Ishikawa (cell line): ENCODE measurements at regions not wholly inside any gene's neighbourhood (a gene's known extent, or its start where the extent isn't known, plus 50 kb on each side); places are given as distances from the start of the nearest gene placed in this dataset.

Experiments used
- CEBPB ChIP-seq: IDR thresholded peaks from 2 replicates; pipeline ENCODE4 v1.6.1; 2012
- CREB1 ChIP-seq: IDR thresholded peaks from 2 replicates; pipeline ENCODE4 v1.6.1; 2012; ENCODE audit warnings: low read depth
- EGR1 ChIP-seq: IDR thresholded peaks from 2 replicates; pipeline ENCODE4 v1.6.1; 2012
- EP300 ChIP-seq: IDR thresholded peaks from 2 replicates; pipeline ENCODE4 v1.6.1; 2012; ENCODE audit warnings: borderline replicate concordance
- FOXM1 ChIP-seq: IDR thresholded peaks from 2 replicates; pipeline ENCODE4 v1.6.1; 2012; ENCODE audit warnings: low read depth, borderline replicate concordance
- MAX ChIP-seq: IDR thresholded peaks from 2 replicates; pipeline ENCODE4 v1.6.1; 2012
- NFIC ChIP-seq: IDR thresholded peaks from 2 replicates; pipeline ENCODE4 v1.6.1; 2012
- RAD21 ChIP-seq: IDR thresholded peaks from 2 replicates; pipeline ENCODE4 v1.6.1; 2012; ENCODE audit warnings: low read depth
- REST ChIP-seq: IDR thresholded peaks from 2 replicates; pipeline ENCODE4 v1.6.1; 2012; ENCODE audit warnings: low read depth, mild to moderate bottlenecking
- TAF1 ChIP-seq: IDR thresholded peaks from 2 replicates; pipeline ENCODE4 v1.6.1; 2012; ENCODE audit warnings: low read depth, mild to moderate bottlenecking
- TCF12 ChIP-seq: IDR thresholded peaks from 2 replicates; pipeline ENCODE4 v1.6.1; 2012; ENCODE audit warnings: low read depth
- TEAD4 ChIP-seq: IDR thresholded peaks from 2 replicates; pipeline ENCODE4 v1.6.1; 2012
- USF1 ChIP-seq: IDR thresholded peaks from 2 replicates; pipeline ENCODE4 v1.6.1; 2012
- YY1 ChIP-seq: IDR thresholded peaks from 2 replicates; pipeline ENCODE4 v1.6.1; 2012; ENCODE audit warnings: low read depth
- ZBTB7A ChIP-seq: IDR thresholded peaks from 2 replicates; pipeline ENCODE4 v1.6.1; 2012; ENCODE audit warnings: low read depth

GRCh38 chr9:81045658-81046057 lies 643.7 kb downstream of the TLE1 start:
- TF ChIP-seq EP300 = no peak
- TF ChIP-seq TEAD4 = no peak
- TF ChIP-seq CREB1 = no peak
- TF ChIP-seq TAF1 = no peak
- no peak for TF ChIP-seq USF1
- no peak for TF ChIP-seq EGR1
- no peak for TF ChIP-seq CEBPB
- no peak for TF ChIP-seq RAD21
- no peak for TF ChIP-seq NFIC
- TF ChIP-seq MAX = no peak
- no peak for TF ChIP-seq TCF12
- TF ChIP-seq ZBTB7A = no peak

GRCh38 chr9:81037889-81038288 lies 651.5 kb downstream of the TLE1 start:
- TF ChIP-seq MAX = no peak
- TF ChIP-seq EP300 = no peak
- TF ChIP-seq TAF1 = no peak

- TF ChIP-seq REST (no peak), TEAD4 (no peak), YY1 (no peak), EGR1 (no peak), RAD21 (no peak), USF1 (no peak), TCF12 (no peak), FOXM1 (no peak), CREB1 (no peak), NFIC (no peak)
Observed at GRCh38 chr9:81035601-81036000, 653.7 kb downstream of the TLE1 start.

- TF ChIP-seq RAD21 (no peak), TCF12 (no peak), NFIC (no peak), CEBPB (no peak)
Observed at GRCh38 chr9:81035171-81035570, 654.2 kb downstream of the TLE1 start.

GRCh38 chr9:81032831-81033230 lies 656.5 kb downstream of the TLE1 start:
- TF ChIP-seq CEBPB (no peak), ZBTB7A (no peak)

GRCh38 chr9:81032030-81032572 lies 657.2 kb downstream of the TLE1 start:
- TF ChIP-seq EP300 = no peak
- TF ChIP-seq NFIC = no peak
- TF ChIP-seq MAX = no peak
- no peak for TF ChIP-seq ZBTB7A
- no peak for TF ChIP-seq USF1
- no peak for TF ChIP-seq TAF1
- no peak for TF ChIP-seq TCF12
- no peak for TF ChIP-seq EGR1
- TF ChIP-seq CREB1 = no peak
- TF ChIP-seq YY1 = no peak
- no peak for TF ChIP-seq TEAD4

- no peak for TF ChIP-seq RAD21
- TF ChIP-seq CEBPB = no peak
- TF ChIP-seq CREB1 = no peak
- no peak for TF ChIP-seq NFIC
- no peak for TF ChIP-seq USF1
- TF ChIP-seq TEAD4 = no peak
- TF ChIP-seq MAX = no peak
- TF ChIP-seq EP300 = no peak
- TF ChIP-seq FOXM1 = no peak
- no peak for TF ChIP-seq TAF1
- TF ChIP-seq TCF12 = no peak
- no peak for TF ChIP-seq EGR1
- no peak for TF ChIP-seq YY1
- no peak for TF ChIP-seq REST
- TF ChIP-seq ZBTB7A = no peak
Observed at GRCh38 chr9:81031422-81032029, 657.8 kb downstream of the TLE1 start.
